RCC 7860 (cell line): ENCODE measurements at regions not wholly inside any gene's neighbourhood (a gene's known extent, or its start where the extent isn't known, plus 50 kb on each side); places are given as distances from the start of the nearest gene placed in this dataset.
"Not testable (repeated sequence)": the region's sequence is repeated elsewhere in the genome, so short reads cannot be mapped to it uniquely, and the experiment has no call there.

ENCODE experiments used
- DNase-seq: peaks from one replicate; pipeline ENCODE4 v3.0.0-alpha.2; 2015; ENCODE audit warnings: low spot score
- FAIRE-seq: peaks from 2 replicates; lab custom pipeline; 2012; peaks lifted over from hg19 to GRCh38; lab: Jason Lieb, UNC

DNA sequence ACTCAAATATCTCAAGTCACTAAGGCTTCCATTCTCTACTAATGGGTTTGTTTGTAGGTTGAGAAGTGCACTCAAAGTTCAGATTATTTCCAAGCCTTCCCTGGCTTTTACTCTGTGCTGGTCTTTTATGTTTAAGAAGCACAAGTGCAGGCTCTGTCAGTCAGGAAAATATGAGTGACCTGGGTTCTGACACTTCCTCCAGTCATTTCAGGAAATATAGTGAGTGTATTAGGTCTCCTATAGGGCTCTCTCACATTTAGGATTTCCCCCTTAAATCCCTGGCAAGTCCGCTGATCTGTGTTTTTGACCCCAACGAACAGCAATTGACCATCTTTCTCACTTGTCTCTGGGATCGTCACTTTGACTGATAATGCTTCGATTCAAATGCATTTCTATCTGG, 210.2 kb downstream of the ARPP21 start:
- DNase-seq (no peak), FAIRE-seq (no peak)

GRCh38 chr3:35849963-35850362, 210.6 kb downstream of the ARPP21 start:
- DNase-seq (no peak), FAIRE-seq (no peak)

DNA sequence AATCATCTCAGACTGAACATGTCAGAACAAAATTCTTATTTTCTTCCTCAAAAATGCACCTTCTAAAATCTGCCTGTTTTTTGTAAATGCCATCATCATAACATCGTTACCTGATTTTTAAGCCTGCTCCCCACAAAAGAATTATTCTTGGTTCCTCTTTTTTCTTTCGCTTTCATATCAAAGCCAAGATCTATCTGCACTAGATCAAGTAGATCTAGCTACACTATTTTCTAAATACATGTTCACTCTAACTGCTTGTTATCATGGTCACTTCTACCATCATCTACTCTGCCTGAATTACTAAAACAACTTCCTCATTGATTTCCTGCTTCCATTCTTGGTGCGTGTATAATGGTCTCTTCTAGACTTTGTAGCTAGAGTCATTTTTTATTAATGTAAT, 217.7 kb downstream of the ARPP21 start:
- no peak for DNase-seq
- no peak for FAIRE-seq

DNA sequence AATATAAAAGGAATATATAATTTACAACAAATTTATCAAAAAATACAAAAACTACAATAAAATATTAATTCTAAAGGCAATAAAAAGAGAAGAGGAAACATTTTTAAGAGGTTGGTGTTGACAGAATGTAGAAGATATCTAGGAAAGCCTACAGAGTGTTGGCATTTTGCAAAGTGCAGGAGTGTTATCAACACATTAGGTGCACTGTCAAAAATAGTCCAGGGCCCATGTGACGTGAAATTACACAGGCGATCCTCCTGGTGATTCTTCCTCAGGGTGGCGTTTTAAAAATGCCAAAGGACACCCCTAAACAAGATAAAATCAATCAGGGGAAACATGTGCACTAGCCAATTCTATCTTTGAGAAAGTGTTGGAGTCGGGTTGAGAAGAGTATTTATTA, 222.7 kb downstream of the ARPP21 start:
- FAIRE-seq (no peak), DNase-seq (no peak)

DNA sequence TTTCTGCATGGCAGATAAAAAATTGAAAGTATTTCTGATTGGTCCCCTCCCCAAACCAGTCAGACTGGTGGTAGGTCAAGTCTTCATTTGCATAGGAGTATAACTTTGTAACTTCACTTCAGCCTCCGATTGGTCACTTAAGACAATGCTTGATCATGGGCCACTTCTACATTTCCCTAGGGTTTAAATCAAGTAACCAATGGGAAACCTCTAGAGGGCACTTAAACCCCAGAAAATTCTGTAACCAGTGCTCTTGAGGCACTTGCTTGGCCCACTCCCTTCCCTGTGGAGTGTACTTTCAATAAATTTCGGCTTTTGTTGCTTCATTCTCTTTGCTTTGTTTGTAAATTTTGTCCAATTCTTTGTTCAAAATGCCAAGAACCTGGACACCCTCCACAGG, 225.5 kb downstream of the ARPP21 start:
- no peak for DNase-seq
- FAIRE-seq, result no peak

- no peak for DNase-seq
- FAIRE-seq, result no peak
Observed at GRCh38 chr3:35867791-35868190, 228.5 kb downstream of the ARPP21 start.

- no peak for FAIRE-seq
Observed at GRCh38 chr3:35871009-35871408, 231.7 kb downstream of the ARPP21 start.

GRCh38 chr3:35883929-35884328, 244.6 kb downstream of the ARPP21 start:
- FAIRE-seq, result no peak
- DNase-seq, result no peak

More at GRCh38 chr3:35871009-35871408, 231.7 kb downstream of the ARPP21 start:
- DNase-seq, result no peak

- DNase-seq, result no peak
- FAIRE-seq, result no peak
Observed at GRCh38 chr3:35894735-35895134, 255.4 kb downstream of the ARPP21 start.

DNA sequence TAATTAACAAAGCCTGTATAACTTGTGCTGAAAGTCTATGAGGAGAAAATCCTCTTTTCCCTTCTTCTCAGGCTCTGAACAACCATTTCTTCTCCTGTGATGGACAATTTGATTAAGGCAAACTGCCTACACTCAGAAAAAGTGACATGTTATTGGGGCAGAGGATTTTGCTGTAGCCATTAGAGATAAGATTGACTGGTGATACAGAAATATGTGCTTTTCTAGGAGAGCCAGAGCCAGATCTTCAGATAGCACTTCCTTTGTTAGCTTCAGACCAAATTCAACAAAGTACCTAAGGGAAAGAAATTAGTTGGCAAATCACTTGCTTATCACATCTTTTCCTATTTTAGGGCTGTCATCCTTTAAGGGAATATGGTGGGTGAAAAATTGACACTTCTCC, 259.9 kb downstream of the ARPP21 start:
- FAIRE-seq (no peak), DNase-seq (no peak)

- FAIRE-seq (no peak), DNase-seq (no peak)
Observed at GRCh38 chr3:35900079-35900478, 260.8 kb downstream of the ARPP21 start.

DNA sequence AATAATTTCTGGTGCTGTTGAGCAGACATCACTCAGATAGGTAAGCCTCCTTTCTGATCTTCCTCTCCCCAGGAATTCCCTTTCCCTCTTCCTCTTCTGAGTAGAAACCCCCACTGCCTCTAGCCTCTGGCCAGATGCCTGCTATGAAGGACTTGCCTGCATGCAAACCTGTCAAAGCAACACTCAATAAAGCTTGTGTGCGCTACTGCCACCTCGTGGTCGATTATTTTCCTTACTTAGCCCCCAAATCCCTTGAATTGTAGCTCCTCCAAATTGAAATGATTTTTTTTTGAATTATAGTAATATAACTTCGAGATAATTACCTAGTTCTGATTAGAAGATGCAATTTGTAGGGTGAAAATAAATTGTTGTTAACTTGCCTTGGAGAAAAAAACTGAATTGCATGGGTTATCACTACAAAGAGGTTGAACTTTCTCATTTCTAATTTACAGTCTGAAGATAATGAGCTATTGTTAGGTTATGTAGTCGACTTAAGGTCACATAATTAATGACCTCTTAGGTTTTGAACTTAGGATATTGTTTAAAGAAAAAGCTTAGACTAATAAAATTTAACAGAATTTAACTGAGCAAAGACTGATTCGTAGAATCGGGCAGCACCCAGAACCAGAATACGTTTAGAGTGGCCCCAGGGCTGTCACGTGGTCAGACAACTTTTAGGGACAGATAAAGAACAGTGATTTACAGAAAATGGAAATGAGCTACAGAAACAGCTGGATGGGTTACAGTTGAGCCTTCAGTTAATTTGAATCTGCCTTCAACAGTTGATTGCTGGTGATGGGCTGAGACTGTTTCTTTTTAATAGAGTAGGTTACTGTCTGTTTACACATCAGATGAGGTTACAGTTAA, 269.3 kb downstream of the ARPP21 start:
- DNase-seq (peak; percentile 10), FAIRE-seq (peak; percentile 65)

DNA sequence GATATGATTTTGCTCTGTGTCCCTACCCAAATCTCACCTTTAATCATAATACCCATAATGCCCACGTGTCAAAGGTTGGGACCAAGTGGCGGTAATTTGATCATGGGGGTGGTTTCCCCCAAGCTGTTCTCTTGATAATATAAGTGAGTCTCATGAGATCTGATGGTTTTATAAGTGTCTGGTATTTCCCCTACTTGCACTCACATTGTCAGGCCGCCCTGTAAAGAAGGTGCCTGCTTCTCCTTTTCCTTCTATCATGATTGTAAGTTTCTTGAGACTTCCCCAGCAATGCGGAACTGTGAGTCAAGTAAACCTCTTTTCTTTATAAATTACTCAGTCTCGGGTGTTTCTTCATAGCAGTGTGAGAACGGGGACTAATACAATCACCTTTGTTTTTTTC, 279.8 kb downstream of the ARPP21 start:
- FAIRE-seq (no peak), DNase-seq (no peak)

DNA sequence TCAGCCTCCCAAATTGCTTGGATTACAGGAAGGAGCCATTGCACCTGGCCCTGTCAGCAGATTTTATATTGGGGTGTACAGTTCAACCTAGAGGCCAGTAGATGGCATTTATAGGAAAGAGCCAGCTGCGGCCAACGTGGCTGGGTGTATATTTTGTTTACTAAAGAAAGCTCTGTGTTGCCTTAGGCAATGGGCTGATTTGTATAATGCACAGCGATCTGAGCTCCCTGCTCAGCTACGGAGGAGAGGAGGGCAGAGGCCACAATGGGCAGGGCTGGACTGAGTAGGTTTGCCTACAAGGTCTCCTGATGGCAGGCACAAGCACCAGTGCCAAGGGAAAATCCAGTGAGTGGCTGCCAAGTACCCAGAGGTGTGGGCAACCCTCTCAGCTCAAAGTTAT, 282.4 kb downstream of the ARPP21 start:
- DNase-seq (no peak), FAIRE-seq (no peak)

- FAIRE-seq, result not testable (repeated sequence)
- peak; percentile 19 for DNase-seq
Observed at GRCh38 chr3:35924070-35924469, 284.7 kb downstream of the ARPP21 start.

- DNase-seq (no peak), FAIRE-seq (no peak)
Observed at GRCh38 chr3:35927441-35927840, 288.1 kb downstream of the ARPP21 start.

DNA sequence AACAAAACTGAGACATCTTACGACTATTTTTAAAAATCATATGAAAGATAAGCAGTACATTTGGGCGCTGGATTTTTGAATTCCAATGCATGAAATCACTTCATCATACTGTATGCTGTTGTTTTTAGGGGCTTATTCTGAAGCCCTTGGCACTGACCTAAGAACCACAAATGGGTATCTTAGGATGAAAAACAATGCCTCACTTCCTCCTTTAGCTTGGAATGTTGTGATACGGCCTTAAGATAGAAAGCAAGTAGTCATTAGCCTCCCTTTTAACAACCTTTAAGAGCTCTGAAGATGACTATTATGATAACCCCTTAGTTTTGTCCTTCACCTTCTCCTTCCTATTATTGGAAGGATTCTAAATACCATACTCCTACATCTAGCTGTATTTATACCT, 289.8 kb downstream of the ARPP21 start:
- FAIRE-seq (no peak), DNase-seq (no peak)

DNA sequence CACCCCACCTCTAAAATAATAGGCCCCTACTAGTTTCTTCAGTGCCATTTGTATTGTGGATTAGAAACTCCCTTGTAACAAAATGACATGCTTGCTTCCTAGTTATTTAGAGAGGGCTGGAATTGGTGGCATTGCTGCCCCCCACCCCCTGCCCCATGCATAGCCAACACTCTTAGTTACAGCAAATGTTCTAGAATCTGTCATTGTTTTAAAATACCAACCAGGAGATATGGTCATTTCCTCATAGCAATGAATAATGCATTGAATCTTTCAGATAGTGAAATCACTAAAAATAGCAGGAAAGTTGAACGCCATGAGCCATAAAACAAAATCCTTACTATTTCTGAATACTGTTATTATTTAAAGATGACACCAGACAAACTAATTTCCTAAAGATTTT, 292.5 kb downstream of the ARPP21 start:
- no peak for FAIRE-seq
- no peak for DNase-seq

DNA sequence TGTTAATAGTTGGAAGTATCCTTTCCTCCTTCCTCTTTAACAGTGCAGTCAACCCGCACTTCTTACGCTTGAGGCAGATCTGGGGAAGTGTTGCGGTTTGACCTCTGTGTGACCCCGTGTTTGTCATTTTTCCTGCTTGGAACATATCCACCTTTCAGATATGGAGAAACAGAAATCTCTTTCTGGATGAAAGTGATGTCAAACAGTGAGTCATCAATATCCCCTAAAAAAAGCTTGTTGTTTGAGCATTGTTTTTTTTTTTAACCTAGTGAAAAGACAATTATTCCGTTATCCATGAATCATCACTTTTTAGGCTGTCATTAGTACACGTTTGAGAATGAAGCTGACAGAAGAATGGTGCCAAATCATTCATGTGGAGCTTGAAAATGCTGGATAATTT, 293.7 kb downstream of the ARPP21 start:
- DNase-seq, result peak; percentile 88
- peak; percentile 94 for FAIRE-seq

DNA sequence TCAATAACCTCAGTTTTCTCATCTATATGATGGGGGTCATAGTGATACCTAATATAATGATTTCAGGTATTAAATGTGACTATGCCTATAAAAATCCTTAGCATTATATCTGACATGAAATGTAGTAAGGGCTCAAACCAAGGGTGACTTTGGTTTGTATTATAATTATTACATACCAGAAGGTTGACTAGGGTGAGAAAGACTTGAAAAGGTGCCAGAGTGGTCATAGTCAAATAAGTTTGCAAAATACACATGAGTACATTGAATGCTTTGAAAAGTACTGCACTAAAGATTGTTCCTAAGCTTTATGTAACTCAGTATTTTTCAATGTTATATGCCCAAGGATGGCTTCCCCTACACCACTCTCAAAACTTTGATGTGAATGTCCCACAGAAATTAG, 297.2 kb downstream of the ARPP21 start:
- FAIRE-seq (no peak), DNase-seq (peak; percentile 26)

DNA sequence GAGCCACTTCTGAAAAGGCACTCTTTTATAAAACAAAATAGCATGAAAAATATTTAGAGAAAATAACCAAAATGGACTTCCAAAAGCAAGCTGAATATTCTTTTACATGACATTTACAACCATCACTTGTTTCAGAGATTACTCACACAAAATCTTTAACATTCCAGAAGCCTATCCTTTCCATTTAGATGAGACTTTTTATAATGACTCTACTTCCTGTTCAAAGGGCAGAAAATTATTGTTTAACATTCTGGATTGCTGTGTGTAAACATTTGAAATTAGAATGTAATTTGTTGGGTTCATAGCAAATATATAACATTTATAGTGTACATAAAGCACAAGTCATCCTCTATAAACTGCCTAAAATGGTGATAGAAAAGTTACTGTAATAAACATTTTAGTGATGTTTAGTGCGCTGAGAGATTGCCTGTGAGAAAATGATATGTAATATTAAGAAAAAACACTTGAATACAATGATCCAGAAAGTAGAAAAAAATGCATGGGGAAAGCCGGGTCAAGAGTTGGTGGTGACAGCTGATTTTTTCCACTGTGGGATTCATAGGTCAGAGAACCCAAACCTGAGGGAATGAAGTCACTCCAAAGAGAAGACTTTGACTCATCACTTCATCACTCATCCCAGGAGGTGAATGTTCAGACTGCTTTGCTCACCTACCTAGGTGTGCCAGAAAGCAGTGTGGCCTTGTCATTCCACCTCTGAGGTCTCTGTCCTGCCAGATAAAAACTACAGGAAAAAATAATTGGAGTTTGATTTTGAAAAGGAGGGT, 305.8 kb downstream of the ARPP21 start:
- FAIRE-seq, result peak; percentile 68

More for the DNA sequence above, 305.8 kb downstream of the ARPP21 start:
- peak; percentile 62 for DNase-seq
